HG03159 (cell line): ENCODE measurements at regions not wholly inside any gene's neighbourhood (a gene's known extent, or its start where the extent isn't known, plus 50 kb on each side); places are given as distances from the start of the nearest gene placed in this dataset.
"Not testable (repeated sequence)": the region's sequence is repeated elsewhere in the genome, so short reads cannot be mapped to it uniquely, and the experiment has no call there.

Source experiments
- ATAC-seq: cut with Tn5 transposase; IDR thresholded peaks from one replicate; pipeline ENCODE4 v1.9.1; 2021; ENCODE audit warnings: mild to moderate bottlenecking, moderate library complexity; ENCODE audit not compliant: unreplicated experiment

- ATAC-seq: no peak
These were observed 73.2 kb downstream of the ZIC4 start for GRCh38 chr3:147333098-147333497.

GRCh38 chr3:147328711-147329110, 77.6 kb downstream of the ZIC4 start:
- no peak for ATAC-seq

- ATAC-seq: no peak
These were observed 82.0 kb downstream of the ZIC4 start for GRCh38 chr3:147324356-147324755.

DNA sequence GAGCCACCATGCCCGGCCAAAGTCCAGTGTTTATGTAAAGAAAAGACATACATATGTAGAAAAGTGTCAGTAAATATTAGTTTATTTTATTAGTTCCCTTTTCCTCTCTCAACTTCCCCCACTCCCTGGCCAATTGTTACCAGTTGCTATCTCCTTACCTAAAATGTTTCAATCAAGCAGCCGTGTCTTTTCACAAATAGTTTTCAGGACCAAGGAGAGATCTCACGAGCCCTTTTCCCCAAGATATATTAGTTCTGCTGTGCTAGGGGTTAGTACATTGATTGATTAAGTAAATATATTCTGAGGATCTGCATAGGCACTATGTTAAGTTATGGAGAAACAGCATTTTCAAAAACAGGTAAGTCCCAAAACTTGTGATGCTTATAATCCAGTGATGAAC, 87.4 kb downstream of the ZIC4 start:
- ATAC-seq: no peak

GRCh38 chr3:147317080-147317479, 89.3 kb downstream of the ZIC4 start:
- not testable (repeated sequence) for ATAC-seq

DNA sequence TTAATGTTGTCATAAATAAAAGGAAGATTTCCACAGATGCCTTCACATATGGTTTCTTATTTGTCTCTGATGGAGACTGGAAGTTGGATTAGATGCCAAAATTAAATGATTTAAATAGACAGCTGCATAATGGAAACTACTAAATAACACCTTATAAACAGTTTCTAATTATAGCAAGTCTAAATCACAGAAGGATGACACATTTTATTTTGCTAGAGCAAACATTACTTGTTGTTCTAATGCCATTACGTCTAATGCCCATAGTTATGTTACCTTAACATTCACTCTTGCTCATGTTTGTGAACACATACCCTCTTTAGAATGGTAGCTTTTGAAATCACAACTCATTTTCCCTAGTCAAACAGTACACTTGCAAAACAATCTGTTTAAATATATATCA, 92.8 kb downstream of the ZIC4 start:
- ATAC-seq: no peak

GRCh38 chr3:147312786-147313280, 93.5 kb downstream of the ZIC4 start:
- no peak for ATAC-seq

GRCh38 chr3:147311716-147312115, 94.6 kb downstream of the ZIC4 start:
- no peak for ATAC-seq

GRCh38 chr3:147305533-147306250, 100.7 kb downstream of the ZIC4 start:
- no peak for ATAC-seq

GRCh38 chr3:147304756-147305155, 101.6 kb downstream of the ZIC4 start:
- ATAC-seq: no peak

- no peak for ATAC-seq
These were observed 104.6 kb downstream of the ZIC4 start for GRCh38 chr3:147301781-147302180.

DNA sequence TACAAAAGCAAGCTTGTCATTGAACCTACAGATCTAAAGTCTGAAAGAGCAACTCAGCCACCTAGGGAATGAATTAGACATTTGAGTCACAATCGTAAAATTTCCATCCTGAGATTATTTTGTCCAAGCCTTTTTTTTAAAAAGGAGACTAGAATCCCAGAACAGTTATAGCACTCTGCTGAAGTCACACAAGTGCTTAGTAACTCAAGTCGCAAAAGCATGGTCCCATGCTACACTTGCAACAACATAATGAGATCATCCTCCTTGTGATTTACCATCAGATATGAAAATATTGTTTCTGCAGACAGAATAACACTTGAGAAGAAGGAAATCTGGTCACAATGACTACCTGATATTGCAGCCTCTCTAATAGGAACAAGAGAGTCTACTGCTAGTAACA, 106.7 kb downstream of the ZIC4 start:
- no peak for ATAC-seq

DNA sequence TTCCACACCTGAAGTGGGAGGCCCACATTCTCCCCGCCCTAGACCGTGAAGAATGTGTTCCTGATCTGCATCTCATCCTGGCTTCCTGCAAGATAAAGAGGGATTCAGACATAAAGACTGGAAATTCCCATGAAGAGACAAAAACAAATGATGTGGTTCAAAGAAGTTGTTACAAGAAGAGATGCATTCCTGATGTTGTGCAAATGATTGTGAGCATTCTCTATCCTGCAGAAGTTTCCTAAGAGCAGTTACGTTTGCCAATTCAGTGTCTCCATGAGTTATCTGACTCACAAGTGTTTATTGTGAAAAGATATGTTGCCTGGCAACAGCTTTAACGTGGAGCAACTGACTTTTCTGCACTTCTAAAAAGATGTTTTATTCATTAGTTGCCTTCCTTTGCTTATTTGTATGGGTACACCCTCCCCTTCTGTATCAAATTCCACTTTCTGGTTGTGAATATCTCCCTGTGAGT, 107.8 kb downstream of the ZIC4 start:
- no peak for ATAC-seq

DNA sequence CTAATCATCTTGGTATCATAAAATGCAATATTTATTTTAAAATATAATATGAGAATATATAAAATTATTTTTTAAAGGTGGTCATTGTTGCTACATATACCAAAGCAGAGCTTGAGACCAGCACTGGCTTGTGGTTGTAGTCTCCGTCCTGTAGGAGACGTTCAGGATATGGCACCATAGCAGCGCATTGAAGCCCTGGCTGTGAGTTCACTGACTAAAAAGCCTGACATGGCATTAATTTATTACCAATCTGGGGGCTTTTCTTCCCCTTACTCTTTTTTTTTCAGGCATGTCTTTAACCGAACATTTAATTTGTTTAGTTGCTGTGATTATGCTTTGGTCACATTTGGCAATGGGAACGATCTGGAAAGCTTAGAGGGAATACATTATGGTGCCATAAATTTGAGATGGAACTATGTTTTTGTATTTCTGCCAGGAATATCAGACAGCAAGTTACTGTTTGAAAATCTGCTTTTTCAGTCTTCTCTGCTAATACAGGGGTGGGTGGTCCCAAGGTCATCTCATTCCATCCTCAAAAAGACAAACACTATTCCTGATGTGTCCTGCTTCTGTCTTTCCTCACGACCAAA, 108.5 kb downstream of the ZIC4 start:
- ATAC-seq: no peak

DNA sequence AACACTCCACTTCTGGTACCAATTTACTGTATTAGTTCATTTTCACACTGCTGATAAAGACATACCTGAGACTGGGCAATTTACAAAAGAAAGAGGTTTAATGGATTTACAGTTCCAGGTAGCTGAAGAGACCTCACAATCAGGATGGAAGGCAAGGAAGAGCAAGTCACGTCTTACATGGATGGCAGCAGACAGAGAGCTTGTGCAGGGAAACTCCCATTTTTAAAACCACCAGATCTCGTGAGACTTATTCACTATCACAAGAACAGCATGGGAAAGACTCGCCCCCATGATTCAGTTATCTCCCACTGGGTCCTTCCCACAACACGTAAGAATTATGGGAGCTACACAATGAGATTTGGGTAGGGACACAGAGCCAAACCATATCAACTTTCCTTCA, 119.0 kb downstream of the ZIC4 start:
- ATAC-seq: not testable (repeated sequence)

DNA sequence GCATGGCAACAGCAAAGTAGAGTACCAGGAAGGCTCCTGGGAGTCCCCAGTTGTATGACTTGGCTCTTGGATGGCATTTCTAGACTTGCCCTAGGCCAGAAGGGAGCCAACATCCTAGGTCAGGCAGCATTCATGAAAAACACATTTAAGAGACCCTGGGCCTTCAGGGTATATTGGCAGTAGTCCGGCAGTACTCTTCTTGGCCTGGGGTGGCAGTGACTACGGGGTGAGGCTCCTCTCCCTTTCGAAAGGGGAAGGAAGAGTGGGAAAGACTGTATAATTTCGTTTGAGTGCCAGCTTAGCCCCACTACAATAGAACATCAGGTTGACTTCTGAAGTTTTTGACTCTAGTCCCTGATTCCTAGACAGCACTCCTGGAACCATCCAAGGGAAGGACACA, 136.4 kb downstream of the ZIC4 start:
- ATAC-seq: no peak

- ATAC-seq: no peak
These were observed 138.9 kb downstream of the ZIC4 start for GRCh38 chr3:147267434-147267833.

DNA sequence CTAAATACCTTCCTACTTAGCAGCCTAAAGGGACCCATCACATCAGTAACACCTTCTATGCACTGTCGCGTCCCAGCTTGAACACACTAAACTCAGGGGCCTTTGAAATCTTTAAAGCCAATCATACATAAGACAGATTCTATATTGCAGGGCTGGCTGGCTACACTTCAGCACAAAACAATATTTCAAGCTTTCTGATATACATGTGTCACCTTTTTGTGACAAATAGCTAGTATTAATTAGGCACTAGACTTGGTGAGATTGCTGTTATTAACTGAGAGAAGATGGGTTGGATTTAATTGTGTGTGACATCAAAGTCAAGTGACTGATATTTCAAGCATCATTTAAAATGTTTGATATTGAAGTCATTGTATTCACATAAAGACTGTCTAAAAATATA, 148.4 kb downstream of the ZIC4 start:
- ATAC-seq: no peak

- ATAC-seq: no peak
These were observed 149.6 kb downstream of the ZIC4 start for GRCh38 chr3:147256739-147257138.

DNA sequence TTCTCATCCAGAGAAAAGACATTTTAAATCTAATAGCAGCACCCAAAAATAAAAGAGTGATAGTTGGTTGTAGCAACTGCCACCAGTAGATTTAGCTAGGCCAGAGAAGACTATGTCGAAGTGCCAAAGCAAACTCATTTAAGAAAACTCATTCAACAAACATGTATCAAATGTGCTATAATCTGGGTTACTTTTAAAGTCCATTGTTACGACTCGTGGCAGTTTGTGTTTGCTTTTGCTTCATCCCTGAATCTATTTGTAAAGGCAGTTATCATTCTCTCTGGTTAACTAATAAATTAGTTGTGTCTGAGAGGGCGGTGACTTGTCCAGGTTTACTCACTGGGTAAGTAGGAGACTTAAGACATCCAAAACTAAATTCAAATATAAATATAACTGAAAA, 159.4 kb downstream of the ZIC4 start:
- no peak for ATAC-seq

- not testable (repeated sequence) for ATAC-seq
These were observed 160.7 kb downstream of the ZIC4 start for GRCh38 chr3:147245638-147246037.

GRCh38 chr3:147245022-147245421, 161.3 kb downstream of the ZIC4 start:
- ATAC-seq: not testable (repeated sequence)
